ENCODE measurements at regions not wholly inside any gene's neighbourhood (a gene's known extent, or its start where the extent isn't known, plus 50 kb on each side); places are given as distances from the start of the nearest gene placed in this dataset.

DNA sequence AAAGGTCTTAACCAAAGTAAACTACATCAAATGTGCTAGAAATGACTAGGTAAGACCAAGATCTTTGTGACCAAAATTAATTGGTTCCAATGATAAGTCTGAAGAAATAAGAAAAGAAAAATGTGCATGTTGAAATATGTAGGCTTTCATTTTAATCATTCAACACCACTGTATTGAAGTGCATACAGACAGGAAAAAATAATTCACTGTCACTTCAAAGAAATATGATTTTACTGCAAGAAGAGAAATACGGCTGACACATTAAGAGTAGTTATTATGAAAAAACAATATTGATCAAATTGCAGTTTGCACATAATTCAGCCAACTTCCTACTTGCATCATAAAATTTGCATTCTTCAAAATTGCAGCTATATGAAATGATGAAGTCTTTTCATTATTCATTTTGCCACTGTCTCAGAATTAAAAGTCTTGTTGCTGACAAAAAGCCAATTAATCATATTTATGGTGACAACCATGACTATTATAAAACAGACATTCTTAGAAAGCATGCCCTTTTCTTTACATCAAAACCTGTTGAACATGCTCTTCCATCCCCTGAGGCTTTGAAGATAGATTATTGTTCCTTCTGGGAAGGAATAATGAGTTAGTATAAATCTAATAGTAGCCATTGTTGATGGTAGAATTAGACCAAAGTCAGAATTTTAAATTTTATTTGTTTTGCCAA is 405.9 kb upstream of the MAD2L1 start:
- Mint-ChIP-seq H3K4me3 (no peak overlapping the region), H3K9me3 (peaks cover 6% of the 10 kb centered on the region), H3K27ac (no peak overlapping the region), H3K4me1 (ENCODE audit: unreplicated experiment) (no peaks in the 10 kb centered on the region), H3K27me3 (peaks cover 36% of the 10 kb centered on the region), H3K36me3 (no peaks in the 10 kb centered on the region)
- no peak for DNase-seq (ENCODE audit: extremely low spot score, unreplicated experiment)
- TF ChIP-seq, protein P1, sequence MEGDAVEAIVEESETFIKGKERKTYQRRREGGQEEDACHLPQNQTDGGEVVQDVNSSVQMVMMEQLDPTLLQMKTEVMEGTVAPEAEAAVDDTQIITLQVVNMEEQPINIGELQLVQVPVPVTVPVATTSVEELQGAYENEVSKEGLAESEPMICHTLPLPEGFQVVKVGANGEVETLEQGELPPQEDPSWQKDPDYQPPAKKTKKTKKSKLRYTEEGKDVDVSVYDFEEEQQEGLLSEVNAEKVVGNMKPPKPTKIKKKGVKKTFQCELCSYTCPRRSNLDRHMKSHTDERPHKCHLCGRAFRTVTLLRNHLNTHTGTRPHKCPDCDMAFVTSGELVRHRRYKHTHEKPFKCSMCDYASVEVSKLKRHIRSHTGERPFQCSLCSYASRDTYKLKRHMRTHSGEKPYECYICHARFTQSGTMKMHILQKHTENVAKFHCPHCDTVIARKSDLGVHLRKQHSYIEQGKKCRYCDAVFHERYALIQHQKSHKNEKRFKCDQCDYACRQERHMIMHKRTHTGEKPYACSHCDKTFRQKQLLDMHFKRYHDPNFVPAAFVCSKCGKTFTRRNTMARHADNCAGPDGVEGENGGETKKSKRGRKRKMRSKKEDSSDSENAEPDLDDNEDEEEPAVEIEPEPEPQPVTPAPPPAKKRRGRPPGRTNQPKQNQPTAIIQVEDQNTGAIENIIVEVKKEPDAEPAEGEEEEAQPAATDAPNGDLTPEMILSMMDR (conservative IDR thresholded peaks at IDR 0.05): no peak

DNA sequence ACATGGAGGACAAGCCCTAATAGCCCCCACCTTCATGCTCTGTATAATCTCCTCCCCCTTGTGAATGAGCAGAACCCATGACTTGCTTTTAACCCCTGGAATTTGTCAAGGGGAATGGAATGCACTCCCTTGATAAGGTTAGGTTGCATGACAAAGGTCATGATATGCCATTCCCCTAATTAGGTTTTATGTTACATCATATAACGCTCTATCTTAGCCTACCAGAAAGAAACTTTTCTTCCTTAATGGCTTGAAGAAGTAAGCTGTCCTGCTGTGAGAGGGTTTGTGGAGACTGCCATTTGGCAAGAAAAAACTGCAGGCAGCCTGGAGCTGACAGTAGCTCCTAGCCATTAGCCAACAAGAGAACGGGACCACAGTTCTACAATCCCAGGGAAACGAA is 399.8 kb upstream of the MAD2L1 start:
- DNase-seq (ENCODE audit: extremely low spot score, unreplicated experiment): no peak
- no peaks in the 10 kb centered on the region for H3K36me3 Mint-ChIP-seq
- H3K27ac Mint-ChIP-seq: no peak overlapping the region
- TF ChIP-seq, protein P1 (conservative IDR thresholded peaks at IDR 0.05): no peak
- no peak overlapping the region for H3K4me3 Mint-ChIP-seq
- H3K9me3 Mint-ChIP-seq: peaks cover 17% of the 10 kb centered on the region
- peaks cover 10% of the 10 kb centered on the region for H3K4me1 Mint-ChIP-seq (ENCODE audit: unreplicated experiment)
- peaks cover 33% of the 10 kb centered on the region for H3K27me3 Mint-ChIP-seq

DNA sequence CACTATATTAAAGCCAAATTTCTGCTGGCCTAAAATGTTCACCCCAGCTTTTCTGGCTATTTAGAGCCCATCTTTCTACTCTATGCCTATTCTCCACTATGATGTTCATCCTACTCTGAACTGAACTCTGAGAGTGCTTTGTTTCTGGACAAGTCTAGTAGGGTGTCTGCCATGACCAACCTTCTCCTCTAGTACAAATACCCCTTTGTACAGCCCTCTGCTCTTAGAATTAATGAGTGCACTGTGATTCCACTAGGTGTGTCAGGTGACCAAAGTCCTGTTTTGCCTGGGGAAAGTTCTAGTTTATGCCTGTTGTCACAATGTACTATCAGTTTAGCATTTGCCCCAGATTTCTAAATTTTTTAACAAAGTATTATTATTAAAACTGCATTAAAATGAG is 388.1 kb upstream of the MAD2L1 start:
- Mint-ChIP-seq H3K27me3 (no peaks in the 10 kb centered on the region), H3K4me1 (ENCODE audit: unreplicated experiment) (peaks cover 9% of the 10 kb centered on the region), H3K27ac (no peak overlapping the region), H3K4me3 (no peak overlapping the region), H3K9me3 (no peaks in the 10 kb centered on the region), H3K36me3 (no peaks in the 10 kb centered on the region)
- TF ChIP-seq, protein P1 (conservative IDR thresholded peaks at IDR 0.05): no peak
- no peak for DNase-seq (ENCODE audit: extremely low spot score, unreplicated experiment)

DNA sequence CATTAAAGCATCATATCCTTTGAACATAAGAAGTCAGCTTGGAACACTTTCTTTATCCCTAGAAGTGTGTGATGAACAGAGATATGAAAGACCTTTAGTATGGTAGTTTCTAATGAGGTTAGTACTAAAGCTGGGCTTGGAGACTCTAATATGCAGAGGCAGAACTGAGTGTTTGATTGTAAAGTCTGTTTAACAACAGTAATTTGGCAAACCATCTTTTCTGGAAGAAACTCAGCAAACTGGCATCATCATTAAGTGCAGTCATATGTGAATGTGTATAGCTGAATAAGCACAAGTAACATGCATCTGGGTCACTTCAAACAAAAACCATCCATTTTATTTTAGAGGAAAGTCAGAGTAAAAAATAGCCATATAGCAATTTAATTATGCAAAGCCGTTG is 385.9 kb upstream of the MAD2L1 start:
- peaks cover 9% of the 10 kb centered on the region for H3K4me1 Mint-ChIP-seq (ENCODE audit: unreplicated experiment)
- no peak overlapping the region for H3K4me3 Mint-ChIP-seq
- no peak for DNase-seq (ENCODE audit: extremely low spot score, unreplicated experiment)
- no peaks in the 10 kb centered on the region for H3K27me3 Mint-ChIP-seq
- H3K27ac Mint-ChIP-seq: no peak overlapping the region
- no peaks in the 10 kb centered on the region for H3K36me3 Mint-ChIP-seq
- no peaks in the 10 kb centered on the region for H3K9me3 Mint-ChIP-seq
- TF ChIP-seq, protein P1 (conservative IDR thresholded peaks at IDR 0.05): no peak

DNA sequence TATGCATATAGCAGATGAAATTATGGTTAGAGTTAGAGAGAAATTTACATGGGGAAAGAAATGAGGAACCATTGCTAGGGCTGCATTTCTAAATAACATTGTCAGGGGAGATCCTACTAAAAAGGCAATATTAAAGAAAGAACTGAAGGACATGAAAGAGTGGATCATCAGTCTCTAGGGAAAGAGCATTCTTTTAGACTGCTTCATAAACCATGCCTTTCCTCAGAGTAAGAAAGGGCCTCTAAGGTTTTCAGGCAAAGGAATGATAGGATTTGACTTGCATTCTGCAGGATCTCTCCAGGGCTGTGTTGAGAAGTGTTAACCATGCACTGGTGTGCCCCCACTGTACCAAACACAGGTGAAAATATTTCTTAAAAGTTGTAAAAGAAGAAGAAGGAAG is 385.4 kb upstream of the MAD2L1 start:
- H3K9me3 Mint-ChIP-seq: no peaks in the 10 kb centered on the region
- H3K4me1 Mint-ChIP-seq (ENCODE audit: unreplicated experiment): peaks cover 9% of the 10 kb centered on the region
- H3K27me3 Mint-ChIP-seq: no peaks in the 10 kb centered on the region
- no peaks in the 10 kb centered on the region for H3K36me3 Mint-ChIP-seq
- no peak overlapping the region for H3K27ac Mint-ChIP-seq
- DNase-seq (ENCODE audit: extremely low spot score, unreplicated experiment): no peak
- TF ChIP-seq, protein P1 (conservative IDR thresholded peaks at IDR 0.05): no peak
- H3K4me3 Mint-ChIP-seq: no peak overlapping the region
